Activated T-helper 2 cell treated with anti-CD3 and anti-CD28 coated beads, Interferon-gamma antibody, Interleukin-2, Interleukin-4, amounts not matched to agents 10 μg/mL and 5 μg/mL and 100 μg/mL, durations not matched to agents 14 hours and 24 hours and 36 hours (primary cell): ENCODE measurements at regions not wholly inside any gene's neighbourhood (a gene's known extent, or its start where the extent isn't known, plus 50 kb on each side); places are given as distances from the start of the nearest gene placed in this dataset.
"Not testable (repeated sequence)": the region's sequence is repeated elsewhere in the genome, so short reads cannot be mapped to it uniquely, and the experiment has no call there.

Experiments used
- DNase-seq: peaks from one replicate; pipeline ENCODE4 v3.0.0; 2021; ENCODE audit warnings: low spot score
- H3K27ac Mint-ChIP-seq: one replicate; pipeline ENCODE4 v1.8.0; 2021; ENCODE audit warnings: mixed read lengths
- H3K27me3 Mint-ChIP-seq: one replicate; pipeline ENCODE4 v1.8.0; 2021; ENCODE audit warnings: low read depth, mixed read lengths
- H3K36me3 Mint-ChIP-seq: one replicate; pipeline ENCODE4 v1.8.0; 2021; ENCODE audit warnings: low read depth, mixed read lengths
- H3K4me1 Mint-ChIP-seq: one replicate; pipeline ENCODE4 v1.8.0; 2021; ENCODE audit warnings: low read depth, mixed read lengths
- H3K4me3 Mint-ChIP-seq: one replicate; pipeline ENCODE4 v1.8.0; 2021; ENCODE audit warnings: low read depth, mild to moderate bottlenecking, moderate library complexity, mixed read lengths
- H3K9me3 Mint-ChIP-seq: one replicate; pipeline ENCODE4 v1.8.0; 2021; ENCODE audit warnings: mixed read lengths
- intact Hi-C: fragments of 100-400 bp; cut with micrococcal nuclease; formaldehyde crosslinking; loops from one replicate; pipeline ENCODE4 v1.15.1; 2023

DNA sequence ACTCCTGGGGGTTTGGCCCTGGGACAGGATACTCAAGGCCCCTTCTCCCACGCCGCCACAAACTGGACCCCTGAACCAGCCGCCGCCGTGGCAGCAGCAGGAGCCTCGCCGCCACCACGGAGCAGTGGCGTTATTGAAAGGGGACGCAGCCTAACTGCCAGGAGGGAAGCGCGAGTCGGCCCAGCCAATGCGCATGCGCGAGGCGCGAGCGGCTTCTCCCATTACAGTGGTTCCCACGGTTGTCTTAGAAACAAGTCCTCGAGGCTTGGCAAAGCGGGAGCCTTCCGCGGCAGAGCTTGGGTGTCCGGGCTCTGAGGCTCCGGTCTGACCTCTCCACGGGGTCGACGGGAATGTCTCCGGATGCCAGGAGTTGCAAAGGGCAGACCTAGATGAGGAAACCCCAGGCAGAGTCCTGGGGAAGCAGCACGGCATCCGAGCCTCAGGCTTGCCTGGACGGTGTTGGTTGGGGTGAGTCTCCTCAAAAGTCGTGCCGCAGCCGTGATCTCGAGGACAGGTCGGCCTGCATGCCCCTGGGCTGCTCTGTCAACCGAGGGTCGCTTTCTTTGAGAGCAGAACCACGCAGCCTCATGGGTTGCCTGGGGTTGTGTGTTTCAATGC is 360.6 kb upstream of the ZNF337 start:
- H3K27ac Mint-ChIP-seq, H3K4me1 Mint-ChIP-seq, DNase-seq, H3K27me3 Mint-ChIP-seq, H3K36me3 Mint-ChIP-seq, intact Hi-C loops, H3K9me3 Mint-ChIP-seq, H3K4me3 Mint-ChIP-seq: not testable (repeated sequence)

- H3K4me3 Mint-ChIP-seq, H3K36me3 Mint-ChIP-seq, H3K4me1 Mint-ChIP-seq, DNase-seq, H3K27me3 Mint-ChIP-seq, H3K9me3 Mint-ChIP-seq, H3K27ac Mint-ChIP-seq, intact Hi-C loops: not testable (repeated sequence)
Measured at GRCh38 chr20:26025792-26026191, 329.1 kb upstream of the ZNF337 start.

GRCh38 chr20:26010942-26011276 is 314.3 kb upstream of the ZNF337 start:
- peak overlapping the region; percentile 89 for H3K27ac Mint-ChIP-seq
- peak overlapping the region; percentile 94 for H3K4me3 Mint-ChIP-seq

GRCh38 chr20:26010224-26010941 is 313.7 kb upstream of the ZNF337 start:
- Mint-ChIP-seq H3K4me3 (peak overlapping the region; percentile 94), H3K27ac (peak overlapping the region; percentile 89)
- H3K4me1 Mint-ChIP-seq, H3K27me3 Mint-ChIP-seq, DNase-seq, H3K9me3 Mint-ChIP-seq, intact Hi-C loops, H3K36me3 Mint-ChIP-seq: not testable (repeated sequence)

More at GRCh38 chr20:26010942-26011276, 314.3 kb upstream of the ZNF337 start:
- H3K4me1 Mint-ChIP-seq, DNase-seq, H3K36me3 Mint-ChIP-seq, H3K9me3 Mint-ChIP-seq, intact Hi-C loops, H3K27me3 Mint-ChIP-seq: not testable (repeated sequence)

DNA sequence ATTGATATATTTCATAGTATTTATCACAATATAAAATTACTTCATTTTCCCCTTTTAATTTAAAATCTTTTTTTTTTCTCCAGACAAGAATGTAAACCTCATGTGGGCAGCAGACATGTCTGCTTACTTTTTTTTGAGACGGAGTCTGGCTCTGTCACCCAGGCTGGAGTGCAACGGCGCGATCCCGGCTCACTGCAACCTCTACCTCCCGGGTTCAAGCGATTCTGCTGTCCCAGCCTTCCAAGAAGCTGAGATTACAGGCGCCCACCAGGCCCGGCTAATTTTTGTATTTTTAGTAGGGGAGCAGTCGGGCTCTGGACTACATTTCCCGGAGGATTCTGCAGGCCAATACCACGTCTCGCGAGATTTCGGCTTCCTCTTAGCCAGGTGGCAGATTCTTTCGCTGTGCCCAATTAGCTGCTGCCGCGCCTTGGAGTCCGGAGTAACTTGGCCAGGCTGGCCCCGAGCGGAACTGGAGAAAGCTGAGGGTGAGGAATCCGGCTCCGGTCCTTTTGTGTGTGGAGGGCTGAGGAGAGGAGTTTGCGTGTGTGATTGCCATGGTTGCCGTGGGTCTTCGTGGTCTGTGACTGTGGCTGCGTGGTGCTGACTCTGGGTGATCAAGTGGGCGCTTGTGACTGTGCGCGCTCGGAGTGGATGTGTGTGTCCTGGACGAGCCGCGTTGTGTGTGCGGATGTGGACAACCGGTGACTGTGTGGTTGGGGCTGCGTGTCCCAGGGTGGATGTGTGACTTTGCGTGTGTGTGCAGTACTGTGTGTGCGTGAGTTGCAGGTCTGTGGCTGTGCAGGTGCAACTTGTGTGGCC is 313.0 kb upstream of the ZNF337 start:
- intact Hi-C loops, H3K4me1 Mint-ChIP-seq, H3K36me3 Mint-ChIP-seq, H3K9me3 Mint-ChIP-seq, H3K27me3 Mint-ChIP-seq: not testable (repeated sequence)
- DNase-seq = peak; percentile 44
- H3K27ac Mint-ChIP-seq = peak overlapping the region; percentile 89
- H3K4me3 Mint-ChIP-seq = peak overlapping the region; percentile 94

DNA sequence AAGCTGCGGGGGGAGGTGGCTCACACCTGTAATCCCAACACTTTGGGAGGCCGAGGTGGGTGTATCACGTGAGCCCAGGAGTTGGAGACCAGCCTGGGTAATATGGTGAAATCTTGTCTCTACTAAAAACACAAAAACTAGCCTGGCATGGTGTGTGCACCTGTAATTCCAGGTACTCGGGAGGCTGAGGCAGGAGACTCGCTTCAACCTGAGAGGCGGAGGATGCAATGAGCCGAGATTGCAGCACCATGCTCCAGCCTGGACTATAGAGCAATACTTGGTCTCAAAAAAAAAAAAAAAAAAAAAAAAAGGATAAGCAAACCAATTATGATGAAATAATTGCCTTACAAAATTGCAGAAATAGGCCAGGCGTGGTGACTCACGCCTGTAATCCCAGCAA is 311.4 kb upstream of the ZNF337 start:
- DNase-seq, H3K36me3 Mint-ChIP-seq, H3K4me1 Mint-ChIP-seq, H3K27me3 Mint-ChIP-seq, H3K9me3 Mint-ChIP-seq, intact Hi-C loops, H3K27ac Mint-ChIP-seq, H3K4me3 Mint-ChIP-seq: not testable (repeated sequence)

- H3K27me3 Mint-ChIP-seq, H3K4me3 Mint-ChIP-seq, H3K9me3 Mint-ChIP-seq, H3K36me3 Mint-ChIP-seq, H3K4me1 Mint-ChIP-seq, DNase-seq, intact Hi-C loops, H3K27ac Mint-ChIP-seq: not testable (repeated sequence)
Measured at GRCh38 chr20:26006164-26006563, 309.5 kb upstream of the ZNF337 start.

- H3K4me1 Mint-ChIP-seq, H3K27ac Mint-ChIP-seq, H3K36me3 Mint-ChIP-seq, H3K9me3 Mint-ChIP-seq, DNase-seq, intact Hi-C loops, H3K27me3 Mint-ChIP-seq, H3K4me3 Mint-ChIP-seq: not testable (repeated sequence)
Measured at GRCh38 chr20:26003959-26004358, 307.3 kb upstream of the ZNF337 start.

DNA sequence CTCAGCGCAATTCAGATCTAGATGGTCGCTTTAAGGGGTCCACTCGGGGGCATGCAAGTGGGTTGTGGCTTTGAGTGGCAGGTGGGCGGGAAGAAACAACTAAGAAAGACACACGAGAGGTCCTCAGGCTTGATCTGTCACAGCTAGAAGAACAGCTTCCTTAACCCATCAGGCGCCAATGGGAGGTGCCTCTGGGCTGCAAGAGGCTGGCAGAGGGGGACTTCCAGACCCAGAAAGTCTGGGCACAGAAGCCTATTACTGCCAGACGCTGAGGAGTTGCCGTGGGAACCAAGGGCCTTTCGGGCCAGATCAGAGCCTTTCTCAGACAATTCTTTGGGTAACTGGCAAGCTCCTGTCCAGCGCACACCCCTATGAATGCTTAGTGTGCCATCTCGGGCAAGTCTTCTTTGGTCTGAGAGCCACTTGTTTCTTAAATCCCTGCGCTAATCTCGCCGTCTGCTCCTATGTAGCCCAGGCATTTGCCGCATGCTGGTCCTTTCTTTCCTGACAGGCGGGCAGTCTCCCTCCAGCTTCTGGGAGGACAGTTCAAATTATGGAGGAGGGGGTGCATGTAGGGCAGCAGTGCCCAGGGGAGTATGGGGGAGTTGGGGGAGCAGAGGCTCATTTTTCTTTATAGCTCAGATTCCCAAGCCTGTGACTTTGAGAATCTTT is 300.9 kb upstream of the ZNF337 start:
- H3K27me3 Mint-ChIP-seq, H3K36me3 Mint-ChIP-seq, DNase-seq, H3K4me3 Mint-ChIP-seq, H3K4me1 Mint-ChIP-seq, H3K27ac Mint-ChIP-seq, H3K9me3 Mint-ChIP-seq, intact Hi-C loops: not testable (repeated sequence)

DNA sequence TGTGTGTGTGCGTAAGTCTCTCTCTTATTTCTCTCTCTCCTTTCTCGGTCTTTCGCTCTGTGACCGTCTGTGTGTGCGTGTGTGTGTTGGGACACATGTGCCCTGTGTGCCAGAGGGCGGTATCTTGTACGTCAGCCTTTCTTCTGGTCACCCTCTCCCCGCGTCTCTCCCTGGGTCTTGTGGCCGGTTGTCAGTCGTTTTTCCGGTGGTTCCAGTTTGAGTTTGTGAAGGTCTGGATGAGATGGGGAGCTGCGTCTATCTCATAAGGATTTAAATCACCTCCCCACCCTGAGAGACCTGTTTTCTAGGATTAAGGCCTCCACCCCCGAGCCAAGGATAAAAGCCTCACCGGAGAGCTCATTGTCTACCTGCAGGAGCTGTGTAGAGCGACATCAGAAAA is 295.5 kb upstream of the ZNF337 start:
- DNase-seq = no peak
- no peaks in the 10 kb centered on the region for H3K36me3 Mint-ChIP-seq
- no peak overlapping the region for H3K27ac Mint-ChIP-seq
- H3K27me3 Mint-ChIP-seq = peaks cover 4% of the 10 kb centered on the region
- intact Hi-C loops = no loop called here
- H3K4me1 Mint-ChIP-seq = peaks cover 2% of the 10 kb centered on the region
- H3K4me3 Mint-ChIP-seq = no peak overlapping the region
- no peaks in the 10 kb centered on the region for H3K9me3 Mint-ChIP-seq

- intact Hi-C loops = no loop called here
- Mint-ChIP-seq H3K27me3 (peaks cover 4% of the 10 kb centered on the region), H3K4me1 (peaks cover 2% of the 10 kb centered on the region), H3K27ac (no peak overlapping the region), H3K4me3 (no peak overlapping the region), H3K9me3 (no peaks in the 10 kb centered on the region), H3K36me3 (no peaks in the 10 kb centered on the region)
- DNase-seq = no peak
Measured at GRCh38 chr20:25991756-25992130, 295.1 kb upstream of the ZNF337 start.

- no peaks in the 10 kb centered on the region for H3K36me3 Mint-ChIP-seq
- intact Hi-C loops = no loop called here
- no peak overlapping the region for H3K4me3 Mint-ChIP-seq
- no peak overlapping the region for H3K27ac Mint-ChIP-seq
- no peaks in the 10 kb centered on the region for H3K9me3 Mint-ChIP-seq
- peaks cover 4% of the 10 kb centered on the region for H3K27me3 Mint-ChIP-seq
- peaks cover 2% of the 10 kb centered on the region for H3K4me1 Mint-ChIP-seq
- no peak for DNase-seq
Measured at GRCh38 chr20:25991051-25991755, 294.6 kb upstream of the ZNF337 start.
